Occipital lobe (tissue), 1 donor: ENCODE measurements at regions not wholly inside any gene's neighbourhood (a gene's known extent, or its start where the extent isn't known, plus 50 kb on each side); places are given as distances from the start of the nearest gene placed in this dataset.

Experiments
- DNase-seq: peaks from one replicate; lab custom pipeline; 2025; lab: John Stamatoyannopoulos, UW

DNA sequence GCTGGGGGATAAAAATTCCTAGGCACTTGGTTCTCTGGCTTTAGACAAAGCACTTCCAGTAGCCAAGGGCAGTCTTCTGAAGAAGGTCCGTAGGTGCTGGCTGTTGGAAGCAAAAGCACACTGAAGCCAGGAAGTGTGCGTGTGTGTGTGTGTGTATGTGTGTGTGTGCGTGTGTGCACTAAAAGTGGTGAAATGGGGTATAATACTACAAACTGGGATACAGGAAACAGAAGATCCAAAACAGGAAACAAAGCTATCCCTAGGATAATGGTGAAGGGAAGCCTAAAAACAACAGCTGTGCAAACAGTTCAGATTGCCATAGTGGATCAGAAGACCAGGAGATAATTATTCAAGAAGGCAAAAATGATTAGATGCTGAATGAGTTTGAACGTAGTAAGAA, 103.4 kb downstream of the IL20RB start:
- DNase-seq = no peak

DNA sequence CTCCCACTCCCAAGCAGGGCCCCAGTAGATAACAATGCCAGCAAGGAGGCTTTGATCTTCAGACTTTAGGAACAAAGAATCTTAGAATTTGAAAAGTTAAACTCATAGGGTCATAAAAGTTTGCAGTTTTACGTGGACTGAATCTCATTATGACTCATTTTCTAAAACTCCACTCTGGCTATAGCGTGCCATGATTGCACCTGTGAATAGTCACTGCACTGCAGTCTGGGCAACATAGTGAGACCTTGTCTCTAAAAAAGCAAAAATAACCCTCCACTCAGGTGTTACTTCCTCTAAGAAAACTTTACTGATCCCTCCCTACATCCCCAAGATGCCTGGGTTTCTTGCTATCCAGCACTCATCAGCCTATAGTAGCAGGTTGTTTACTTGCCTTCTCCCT, 104.5 kb downstream of the IL20RB start:
- DNase-seq = no peak

DNA sequence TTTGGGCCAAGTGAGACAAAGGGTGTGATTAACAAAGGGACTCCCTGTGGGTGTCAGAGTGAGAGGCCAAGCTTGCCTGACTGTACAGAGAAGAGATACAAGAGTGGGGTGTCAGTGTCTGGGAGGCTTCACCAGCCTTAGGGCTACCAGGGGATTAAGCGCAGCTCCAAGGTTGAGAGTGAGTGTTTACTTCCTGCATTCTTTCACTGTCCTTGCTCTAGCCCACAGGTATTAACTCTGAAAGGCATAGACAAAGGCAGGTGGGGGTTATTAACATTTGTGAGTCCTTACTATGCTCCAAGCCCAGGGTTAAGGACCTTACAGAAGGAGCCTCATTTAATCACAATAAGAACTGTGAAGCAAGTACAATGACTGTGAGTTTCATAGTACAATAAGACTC, 107.6 kb downstream of the IL20RB start:
- DNase-seq = no peak

DNA sequence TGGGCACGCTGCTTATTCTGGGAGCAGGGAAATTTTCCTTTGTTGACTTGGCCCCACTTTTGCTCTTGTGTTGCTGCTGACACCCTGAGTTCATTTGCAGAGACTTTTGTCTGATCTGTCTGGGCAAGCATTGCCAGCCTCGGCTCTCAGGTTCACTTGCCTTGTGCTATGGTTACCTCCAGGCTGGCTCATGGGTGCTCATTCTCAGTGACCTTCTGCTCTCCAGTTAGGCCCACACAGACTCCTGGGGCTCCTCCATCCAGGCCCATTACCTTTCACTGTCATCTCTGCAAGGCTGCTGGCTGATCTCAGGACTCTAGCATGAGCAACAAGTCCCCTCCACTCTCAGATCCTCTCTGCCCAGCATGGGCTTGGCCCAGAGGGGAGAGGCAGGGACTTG, 108.3 kb downstream of the IL20RB start:
- DNase-seq = no peak

DNA sequence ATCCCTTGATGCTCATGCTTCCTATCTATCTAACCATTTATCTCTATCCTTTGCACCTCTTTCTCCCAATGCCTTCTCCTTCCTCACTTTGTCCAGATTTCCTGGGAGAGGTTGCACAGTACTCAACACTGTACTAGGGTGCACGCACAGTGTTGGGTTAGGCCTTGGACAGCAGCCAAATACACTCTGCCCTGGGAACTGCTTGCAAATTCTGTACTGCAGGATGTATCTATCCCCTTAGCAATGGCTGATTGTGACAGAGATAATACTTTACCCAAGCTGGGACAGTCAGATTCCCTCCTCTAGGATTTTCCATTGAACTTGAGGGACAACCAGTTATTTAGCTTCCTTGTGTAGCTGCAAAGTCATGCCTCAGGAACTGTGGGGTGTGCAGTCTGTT, 113.3 kb downstream of the IL20RB start:
- no peak for DNase-seq

DNA sequence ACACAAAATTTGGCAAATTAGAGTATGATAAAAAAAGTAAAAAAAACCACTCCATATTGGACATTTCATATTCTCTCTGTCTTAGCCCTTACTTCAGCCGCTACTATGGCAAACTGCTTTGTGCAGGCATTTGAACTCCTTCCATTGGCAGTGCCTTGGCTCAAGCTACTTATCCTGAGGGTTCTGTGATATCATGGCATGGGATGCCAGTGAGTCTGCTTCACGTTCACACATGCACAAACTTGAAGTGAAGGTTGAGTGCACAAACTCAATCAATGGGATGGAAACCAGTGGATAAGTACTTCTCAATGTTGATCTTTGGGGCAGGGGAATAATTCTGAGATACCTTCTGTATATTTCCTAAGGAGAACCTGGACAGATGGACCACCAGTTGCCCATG, 117.2 kb downstream of the IL20RB start:
- DNase-seq = no peak

DNA sequence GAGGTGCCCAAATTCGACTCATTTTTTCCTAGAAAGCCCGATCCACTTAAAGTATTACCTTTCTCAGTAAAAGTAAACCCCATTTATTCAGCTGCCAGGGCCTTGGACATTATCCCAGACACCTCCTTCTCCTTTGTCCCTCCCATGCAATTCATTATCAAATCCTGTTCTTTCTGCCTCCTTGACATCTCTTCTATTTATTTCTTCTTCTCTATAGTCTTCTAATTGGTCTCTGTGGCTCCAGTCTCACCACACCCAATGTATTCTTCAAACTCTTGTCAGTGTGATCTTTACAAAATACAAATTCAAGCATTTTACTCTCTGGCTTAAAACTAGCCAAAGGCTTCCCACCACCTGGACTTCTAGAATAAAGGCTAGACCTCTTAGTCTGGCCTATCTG, 120.3 kb downstream of the IL20RB start:
- no peak for DNase-seq

DNA sequence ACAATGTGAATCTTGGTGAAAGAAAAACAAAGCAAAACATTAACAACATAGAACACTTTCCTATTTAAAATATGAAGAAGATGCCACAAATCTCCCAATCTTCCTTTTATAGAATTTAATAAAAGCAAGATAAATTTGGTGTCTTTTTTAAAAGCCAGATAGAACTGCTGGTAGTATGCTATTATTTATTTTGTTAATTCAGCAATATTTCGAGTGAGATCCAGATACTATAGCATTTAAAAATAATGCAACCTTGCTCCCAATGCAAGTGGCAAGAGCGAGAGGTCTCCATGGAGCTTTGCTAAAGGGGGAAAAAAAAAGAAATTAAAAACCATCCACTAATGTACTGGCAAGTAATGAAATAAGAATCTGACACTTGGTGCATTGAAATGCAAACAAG, 121.8 kb downstream of the IL20RB start:
- no peak for DNase-seq

DNA sequence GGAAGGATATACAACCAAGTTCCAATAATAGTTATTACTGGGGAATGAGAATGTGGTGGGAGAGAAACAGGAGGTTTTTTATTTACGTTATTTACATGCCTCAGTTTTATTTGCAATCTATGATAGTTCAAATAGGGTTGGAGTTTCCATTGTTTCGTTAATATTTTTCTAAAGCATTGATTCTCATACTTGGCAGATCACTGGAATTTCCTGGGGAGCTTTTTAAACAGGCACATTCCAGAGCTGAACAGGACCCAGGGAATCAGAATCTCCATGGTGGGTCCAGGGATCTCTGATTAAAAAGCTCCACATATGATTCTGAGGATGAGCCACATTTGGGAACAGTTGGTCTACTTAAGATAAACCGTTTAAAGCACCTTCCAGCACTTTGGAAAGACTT, 123.9 kb downstream of the IL20RB start:
- no peak for DNase-seq

DNA sequence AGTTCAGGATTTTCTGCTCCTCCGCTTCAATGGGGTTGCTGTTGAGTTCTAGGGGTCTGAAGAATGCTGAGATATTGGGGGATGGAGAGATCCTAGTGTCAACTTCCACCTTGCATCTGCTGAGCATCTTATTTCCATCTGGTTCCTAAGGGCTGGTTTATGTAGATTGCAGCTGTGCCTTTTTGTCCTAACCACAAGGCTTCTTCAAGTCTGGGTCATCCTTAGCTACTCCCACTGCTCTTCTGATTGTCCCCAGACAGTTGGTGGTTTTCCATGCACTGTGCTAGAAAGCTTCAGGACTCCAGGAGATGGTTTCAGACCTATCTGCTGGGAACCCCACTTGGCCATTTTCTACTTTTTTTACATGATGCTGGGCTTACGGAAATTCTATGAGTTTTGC, 125.0 kb downstream of the IL20RB start:
- no peak for DNase-seq

DNA sequence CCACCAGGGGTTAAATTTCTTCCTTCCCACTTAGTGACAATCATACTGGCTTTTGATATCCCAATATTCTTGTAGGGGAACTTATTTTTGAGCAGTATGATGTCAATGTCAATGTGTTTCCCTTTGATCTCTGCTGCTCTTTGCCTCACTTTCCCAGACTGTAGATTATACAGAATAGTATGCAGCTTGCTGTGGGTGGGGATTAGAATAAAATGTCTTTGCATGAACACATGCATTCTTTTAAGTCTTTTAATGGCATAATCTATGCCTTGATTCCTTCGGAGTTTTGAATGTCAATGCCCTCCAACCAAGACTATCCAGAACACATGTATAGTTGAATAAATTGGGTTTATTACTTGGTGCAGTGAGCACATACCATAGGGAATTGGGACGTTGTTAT, 125.5 kb downstream of the IL20RB start:
- no peak for DNase-seq

DNA sequence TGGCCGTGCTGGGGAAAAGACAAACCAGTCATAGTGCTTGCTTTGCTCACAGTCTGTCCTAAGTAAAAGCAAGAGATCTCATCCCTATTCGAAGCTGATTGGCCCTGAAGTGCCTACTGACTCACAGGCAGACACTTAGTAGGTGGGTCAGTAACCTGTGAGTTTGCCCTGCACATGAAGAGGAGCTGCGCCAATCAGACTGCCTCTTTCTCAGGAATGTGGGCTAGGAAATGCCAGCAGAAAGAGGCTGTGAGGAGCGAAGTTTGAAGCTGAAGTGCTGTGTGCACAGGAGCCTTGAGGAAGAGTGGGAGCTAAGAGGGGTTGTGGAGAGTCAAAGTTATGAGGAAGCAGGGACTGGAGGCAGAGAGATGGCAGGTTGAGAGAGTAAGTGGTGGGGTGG, 126.8 kb downstream of the IL20RB start:
- no peak for DNase-seq

DNA sequence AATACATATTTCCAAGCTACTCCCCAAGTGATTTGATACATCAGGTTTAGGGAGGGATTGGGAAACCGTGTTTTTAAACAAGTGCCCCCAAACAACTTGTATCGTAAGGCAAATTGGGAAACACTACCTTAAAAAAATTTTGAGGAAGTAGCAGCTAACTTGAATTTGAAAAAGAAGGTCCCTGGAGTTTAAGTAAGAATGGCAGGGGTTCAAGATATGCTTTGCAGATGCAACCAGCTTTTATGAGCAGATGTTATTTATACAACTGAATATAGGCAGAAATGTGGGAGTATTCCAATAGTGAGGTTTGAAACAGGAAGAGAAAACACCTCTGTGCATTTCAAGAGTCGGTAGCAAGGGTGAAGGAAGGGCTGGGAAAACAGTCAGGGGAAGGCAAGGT, 139.6 kb downstream of the IL20RB start:
- no peak for DNase-seq

DNA sequence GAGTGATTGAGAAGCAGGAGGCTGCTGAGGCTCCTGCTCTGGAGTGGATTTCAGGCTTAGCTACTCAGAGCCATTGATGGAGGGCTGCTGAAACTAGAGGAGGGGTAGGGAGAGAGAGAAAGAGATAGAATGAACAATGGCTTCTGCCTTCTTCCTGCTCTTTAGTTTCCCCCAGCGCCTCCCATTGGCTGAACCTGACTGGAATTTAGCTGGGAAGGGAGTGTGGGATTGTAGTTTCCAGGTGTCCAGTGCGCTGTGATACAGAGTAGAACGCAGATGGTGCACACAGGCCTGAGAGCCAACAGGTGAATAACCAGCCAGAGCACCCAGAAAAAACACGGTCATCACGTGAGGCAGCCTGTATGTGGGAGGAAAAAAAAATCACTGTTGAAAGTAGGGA, 140.1 kb downstream of the IL20RB start:
- DNase-seq = no peak

DNA sequence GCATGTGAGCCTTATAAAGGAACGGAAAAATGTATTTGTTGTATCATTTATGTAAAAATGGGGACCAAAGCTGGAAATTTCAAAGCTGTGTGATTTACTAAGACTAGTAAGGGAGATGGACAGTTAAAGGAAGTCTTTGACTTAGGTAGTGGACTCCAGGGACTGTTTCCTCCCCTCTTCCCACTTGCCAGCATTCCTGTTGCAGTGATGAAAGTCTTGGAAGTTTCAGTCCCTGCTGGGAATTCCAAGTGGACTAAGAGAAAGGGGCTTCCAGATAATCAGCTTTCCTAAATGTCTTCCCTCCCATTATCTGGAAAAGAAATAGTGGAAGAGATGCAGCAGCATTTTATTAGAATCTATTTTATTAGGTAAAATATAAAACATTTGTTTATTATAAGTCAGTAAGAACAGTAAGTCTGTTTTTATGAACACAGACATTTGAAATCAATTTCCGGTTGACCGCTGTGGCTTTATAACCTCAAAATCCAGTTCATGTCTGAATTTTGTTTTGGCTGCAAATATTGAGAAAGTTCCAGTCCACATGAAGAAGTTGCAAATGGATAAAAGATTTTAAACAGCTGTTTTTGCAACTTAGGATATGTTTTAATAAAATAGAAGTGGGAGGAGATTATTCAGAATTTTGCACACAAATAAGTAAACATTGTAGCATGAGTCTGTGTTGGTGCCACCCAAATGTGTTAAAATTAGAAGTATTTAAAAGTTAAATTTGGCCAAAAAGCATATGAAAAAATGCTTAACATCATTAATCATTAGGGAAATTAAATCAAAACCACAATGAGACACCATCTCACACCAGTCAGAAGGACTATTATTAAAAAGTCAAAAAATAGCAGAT, 141.8 kb downstream of the IL20RB start:
- no peak for DNase-seq

DNA sequence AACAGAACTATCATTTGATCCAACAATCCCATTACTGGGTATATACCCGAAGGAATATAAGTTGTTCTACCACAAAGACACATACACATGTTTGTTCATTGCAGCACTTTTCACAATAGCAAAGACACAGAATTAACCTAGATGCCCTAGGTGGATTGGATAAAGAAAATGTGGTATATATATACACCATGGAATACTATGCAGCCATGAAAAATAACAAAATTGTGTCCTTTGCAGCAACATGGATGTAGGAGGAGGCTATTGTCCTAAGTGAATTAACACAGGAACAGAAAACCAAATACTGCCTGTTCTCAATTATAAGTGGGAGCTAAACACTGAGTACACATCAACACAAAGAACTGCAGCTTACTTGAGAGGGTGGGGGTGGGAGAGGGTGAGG, 142.5 kb downstream of the IL20RB start:
- no peak for DNase-seq

DNA sequence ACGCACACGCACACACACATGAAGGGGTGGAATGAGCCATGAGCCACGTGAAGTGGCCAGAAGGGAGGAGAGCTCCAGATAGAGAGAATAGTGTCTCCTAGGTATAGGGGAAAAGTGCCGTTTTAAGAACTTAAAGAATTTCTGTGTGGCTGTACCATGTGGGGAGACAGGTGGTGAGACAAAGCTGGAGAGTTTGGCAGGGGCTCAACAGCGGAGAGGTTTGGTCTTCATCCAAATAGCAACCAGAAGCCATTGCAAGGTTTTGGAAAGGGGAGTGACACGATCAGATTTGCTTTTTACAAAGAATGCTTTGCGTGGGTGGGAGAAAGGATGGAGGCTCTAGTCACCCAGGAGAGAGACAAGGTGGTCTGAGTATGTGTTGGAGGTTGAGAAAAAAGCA, 146.0 kb downstream of the IL20RB start:
- no peak for DNase-seq

DNA sequence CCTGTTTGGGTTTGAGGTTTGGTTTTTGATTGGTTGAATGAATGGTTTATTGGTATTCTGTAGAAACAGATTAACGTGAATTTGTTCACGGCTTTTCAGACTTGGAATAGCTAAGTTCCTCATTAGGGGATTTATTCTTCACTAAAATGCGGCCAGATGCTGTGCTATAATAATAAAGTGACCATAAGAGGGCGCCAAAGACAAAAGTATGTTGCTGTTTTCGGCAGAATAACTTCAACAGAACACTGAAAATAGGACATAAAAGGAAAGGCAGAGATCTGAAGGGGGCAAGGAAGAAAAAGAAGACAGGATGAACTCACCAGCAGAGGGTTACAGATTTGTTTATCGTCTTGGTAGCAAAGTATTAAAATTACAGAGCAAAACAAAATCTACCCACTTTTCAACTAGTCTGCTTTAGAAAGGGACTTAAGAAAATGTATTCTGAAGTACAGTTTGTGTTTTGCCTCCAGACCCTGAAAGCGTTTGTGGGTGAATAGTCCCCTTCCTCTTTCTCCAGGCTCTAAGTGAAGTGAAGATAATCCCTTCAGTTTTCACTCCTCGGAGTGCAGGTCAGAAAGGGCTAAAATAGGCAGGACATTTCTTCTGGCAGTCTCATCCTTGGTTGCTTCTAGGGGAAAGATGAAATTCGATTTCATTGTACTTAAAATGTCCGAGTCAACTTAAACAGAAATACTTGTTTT, 147.6 kb downstream of the IL20RB start:
- peak; percentile 2 for DNase-seq

DNA sequence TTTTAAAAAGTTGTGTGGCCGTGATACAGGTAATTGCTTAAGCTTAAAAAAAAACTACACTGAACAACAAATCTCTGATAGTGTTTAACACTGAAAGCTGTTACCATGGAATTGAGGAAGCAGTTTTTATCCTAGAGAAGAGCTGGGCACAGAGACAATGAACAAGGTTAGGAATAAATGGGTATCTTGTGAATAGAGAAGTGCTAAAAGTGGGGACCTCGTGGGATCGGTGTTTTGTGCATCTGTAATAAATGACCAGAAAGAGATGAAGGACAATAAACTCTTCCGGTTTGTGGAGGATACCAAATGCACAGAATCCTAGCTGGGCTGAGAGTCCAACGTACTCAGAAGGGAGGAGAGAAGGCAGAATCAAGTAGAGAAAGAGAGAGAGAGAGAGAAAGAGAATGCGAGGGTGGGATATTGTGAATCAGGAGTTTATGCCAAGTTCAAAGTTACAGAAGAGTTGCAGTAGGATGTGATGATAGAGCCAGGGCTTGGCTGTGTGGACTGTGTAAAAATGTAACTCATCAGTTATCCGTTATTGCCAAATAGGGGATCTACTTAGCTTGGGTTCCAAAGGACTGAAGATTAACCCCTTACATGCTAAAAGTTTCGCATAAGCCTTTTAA, 148.9 kb downstream of the IL20RB start:
- DNase-seq = no peak

DNA sequence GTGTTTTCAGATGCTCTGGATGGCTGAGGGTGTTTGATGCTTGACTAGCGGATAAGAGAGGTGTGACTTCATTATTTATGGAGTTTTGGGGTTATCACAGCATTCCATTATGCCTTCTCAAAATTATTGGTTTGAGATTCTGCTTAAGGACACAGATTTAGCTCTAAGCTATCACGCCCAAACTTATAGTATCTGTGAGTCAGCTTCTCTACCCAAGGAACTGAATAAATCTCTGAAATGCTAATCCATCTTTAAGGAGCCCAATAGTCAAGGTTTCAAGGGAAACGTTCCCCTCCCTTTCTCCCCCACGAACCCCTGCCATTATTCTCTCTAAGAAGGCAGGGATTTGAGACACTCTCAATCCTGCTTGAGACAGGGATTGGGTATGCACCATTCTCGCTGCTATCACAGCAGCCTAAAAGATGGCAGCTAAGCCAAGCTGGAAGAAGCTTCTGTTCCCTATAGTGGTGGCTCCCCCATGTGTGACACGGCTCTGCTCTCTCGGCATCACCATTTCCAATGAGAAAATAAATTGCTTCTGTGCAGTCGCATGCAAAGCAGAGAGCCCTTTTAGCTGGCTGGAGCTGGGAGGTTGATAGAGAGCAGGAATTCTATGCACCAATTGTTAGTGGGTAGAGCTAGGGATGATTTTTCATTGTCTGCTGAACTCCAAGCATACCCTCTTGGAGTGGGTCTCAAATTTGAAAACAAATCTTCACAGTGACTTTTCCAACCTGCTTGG, 151.1 kb downstream of the IL20RB start:
- no peak for DNase-seq

DNA sequence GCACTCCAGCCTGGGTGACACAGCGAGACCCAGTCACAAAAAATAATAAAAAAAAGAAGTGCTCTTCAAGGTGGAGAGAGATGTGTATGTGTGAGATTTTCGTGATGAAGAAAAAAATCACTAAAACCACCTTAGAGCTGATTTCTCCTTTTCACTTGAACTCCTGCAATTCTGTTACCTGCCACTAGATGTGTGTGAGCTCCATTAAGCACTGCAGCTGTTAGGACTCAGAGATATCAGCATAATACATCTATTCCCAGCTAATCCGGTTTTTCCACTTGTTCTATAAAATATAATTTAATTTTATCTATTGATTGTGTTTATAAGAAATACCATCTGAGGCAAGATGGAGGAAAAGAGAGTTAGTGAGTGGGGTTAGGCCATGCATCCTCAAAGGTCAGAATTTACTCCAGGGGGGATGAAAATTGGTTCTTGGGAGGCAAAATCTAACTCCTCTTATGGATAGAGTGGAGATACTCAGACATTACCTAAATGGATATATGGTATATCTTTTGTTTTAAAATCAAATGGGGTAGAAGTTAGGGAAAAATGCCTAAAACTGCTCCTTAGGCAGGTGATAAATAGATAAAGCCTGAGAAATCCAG, 152.7 kb downstream of the IL20RB start:
- no peak for DNase-seq

DNA sequence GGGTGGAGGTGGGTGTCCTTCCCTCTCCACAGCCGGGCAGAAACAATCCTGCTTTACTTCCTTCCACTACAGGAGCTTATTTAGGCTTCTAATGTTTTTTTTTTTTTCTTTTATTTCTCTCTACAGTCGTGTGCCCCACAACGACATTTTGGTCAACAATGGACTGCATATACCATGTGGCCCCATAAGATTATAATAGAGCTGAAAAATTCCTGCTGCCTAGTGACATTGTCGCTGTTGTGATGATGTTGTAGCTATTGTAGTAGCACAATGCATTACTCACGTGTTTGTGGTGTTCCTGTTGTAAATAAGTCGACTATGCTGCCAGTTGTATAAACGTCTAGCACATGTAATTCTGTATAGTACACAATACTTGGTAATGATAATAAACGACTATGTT, 153.7 kb downstream of the IL20RB start:
- no peak for DNase-seq
